Right lobe of liver (tissue), 6 donors: ENCODE measurements at regions not wholly inside any gene's neighbourhood (a gene's known extent, or its start where the extent isn't known, plus 50 kb on each side); places are given as distances from the start of the nearest gene placed in this dataset.

Experiments
- ATAC-seq, 4 donors: fragments of 200-7000 bp; cut with Tn5 transposase; one replicate each; pipeline ENCODE4 v1.9.1; 2020; ENCODE audit warnings: mild to moderate bottlenecking in 4 of 4, moderate library complexity in 4 of 4
- DNase-seq, 3 donors: peaks; one replicate each; pipeline ENCODE4 v3.0.0-alpha.2; 2020
- H3K27ac ChIP-seq, 3 donors: fragments of 200-600 bp; one replicate each; pipeline ENCODE4 v1.8.0; 2022
- H3K27me3 ChIP-seq, 2 donors: fragments of 200-600 bp; one replicate each; pipeline ENCODE4 v1.8.0; 2022
- H3K36me3 ChIP-seq, 4 donors: fragments of 200-600 bp; sonication (generic) in 1 of 4; one replicate each; pipeline versions ENCODE4 v1.5.1 to v1.8.0; 2017 to 2022; ENCODE audit warnings: control low read depth in 1 of 4
- H3K4me1 ChIP-seq, 4 donors: fragments of 200-600 bp; sonication (generic) in 1 of 4; one replicate each; pipeline versions ENCODE4 v1.5.1 to v1.8.0; 2017 to 2022; ENCODE audit warnings: control low read depth in 1 of 4
- H3K4me3 ChIP-seq, 3 donors: fragments of 200-600 bp; one replicate each; pipeline ENCODE4 v1.8.0; 2022
- H3K9me3 ChIP-seq, 4 donors: fragments of 200-600 bp; sonication (generic) in 1 of 4; one replicate each; pipeline versions ENCODE4 v1.5.1 to v1.8.0; 2017 to 2022; ENCODE audit warnings: control low read depth in 1 of 4
- POLR2A ChIP-seq: fragments of 450-650 bp; IDR thresholded peaks from one replicate; pipeline ENCODE4 v1.6.1; 2017; ENCODE audit warnings: antibody characterized with exemption, mild to moderate bottlenecking
- WGBS: methylation state at CpG from one replicate; pipeline ENCODE4 v1.1.6; 2018; ENCODE audit warnings: low coverage, low lambda C conversion rate; ENCODE audit not compliant: insufficient coverage; ENCODE audit errors: missing lambda C conversion rate; 5-methylcytosine and 5-hydroxymethylcytosine counted together
- intact Hi-C, 2 donors: fragments of 100-400 bp; cut with DNase I; formaldehyde crosslinking; loops; one replicate each; pipeline versions ENCODE4 v1.11.2 to v1.14.1; 2022
- TF ChIP-seq, protein P1 (sequence below), 4 donors: fragments of 200-600 bp in 3 of 4; fragments of 450-650 bp in 1 of 4; IDR thresholded peaks; one replicate each; pipeline versions ENCODE4 v1.5.1 to v1.8.0; 2016 to 2022; ENCODE audit warnings: antibody characterized with exemption in 4 of 4, mild to moderate bottlenecking in 2 of 4
- donor health status: DM: no; HTN: yes; CAD: no.
- donor health status: DM: no; HTN: no; CAD: no.
- donor health status: DM: no; HTN: no; CAD: no.
- donor health status: DM: no; HTN: yes; CAD: no.
- donor health status: DM: no; HTN: yes; CAD: no.

DNA sequence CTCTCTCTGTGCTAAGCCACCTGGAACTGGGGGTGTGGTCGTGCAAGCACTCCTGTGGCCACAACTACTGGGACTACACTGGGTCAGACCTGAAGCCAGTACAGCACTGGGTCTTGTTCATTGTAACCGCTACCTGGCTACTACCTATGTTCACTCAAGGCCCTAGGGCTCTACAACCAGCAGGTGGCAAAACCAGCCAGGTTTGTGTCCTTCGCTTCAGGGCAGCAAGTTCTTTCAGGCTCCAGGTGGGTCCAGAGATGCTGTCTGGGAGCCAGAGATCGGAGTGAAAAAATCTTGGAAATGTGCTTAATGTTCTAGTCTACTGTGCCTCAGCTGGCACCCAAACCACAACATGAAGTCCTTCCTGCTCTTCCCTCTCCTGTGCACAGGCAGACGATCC is 171.6 kb upstream of the SORCS1 start:
- Histone ChIP-seq H3K4me1 (peaks cover 0 to 6% (median 0%) of the 10 kb centered on the region in 4 donors), H3K9me3 (no peaks in the 10 kb centered on the region), H3K36me3 (no peaks in the 10 kb centered on the region), H3K27ac (no peak overlapping the region), H3K27me3 (no peaks in the 10 kb centered on the region), H3K4me3 (no peak overlapping the region)
- TF ChIP-seq, protein P1, sequence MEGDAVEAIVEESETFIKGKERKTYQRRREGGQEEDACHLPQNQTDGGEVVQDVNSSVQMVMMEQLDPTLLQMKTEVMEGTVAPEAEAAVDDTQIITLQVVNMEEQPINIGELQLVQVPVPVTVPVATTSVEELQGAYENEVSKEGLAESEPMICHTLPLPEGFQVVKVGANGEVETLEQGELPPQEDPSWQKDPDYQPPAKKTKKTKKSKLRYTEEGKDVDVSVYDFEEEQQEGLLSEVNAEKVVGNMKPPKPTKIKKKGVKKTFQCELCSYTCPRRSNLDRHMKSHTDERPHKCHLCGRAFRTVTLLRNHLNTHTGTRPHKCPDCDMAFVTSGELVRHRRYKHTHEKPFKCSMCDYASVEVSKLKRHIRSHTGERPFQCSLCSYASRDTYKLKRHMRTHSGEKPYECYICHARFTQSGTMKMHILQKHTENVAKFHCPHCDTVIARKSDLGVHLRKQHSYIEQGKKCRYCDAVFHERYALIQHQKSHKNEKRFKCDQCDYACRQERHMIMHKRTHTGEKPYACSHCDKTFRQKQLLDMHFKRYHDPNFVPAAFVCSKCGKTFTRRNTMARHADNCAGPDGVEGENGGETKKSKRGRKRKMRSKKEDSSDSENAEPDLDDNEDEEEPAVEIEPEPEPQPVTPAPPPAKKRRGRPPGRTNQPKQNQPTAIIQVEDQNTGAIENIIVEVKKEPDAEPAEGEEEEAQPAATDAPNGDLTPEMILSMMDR (IDR thresholded peaks at IDR 0.05), result no peak
- TF ChIP-seq POLR2A, result no peak
- intact Hi-C loops, result no loop called here
- no peak for DNase-seq
- 57% methylated on average over 5 of the region's 5 CpGs for WGBS
- no peak for ATAC-seq

DNA sequence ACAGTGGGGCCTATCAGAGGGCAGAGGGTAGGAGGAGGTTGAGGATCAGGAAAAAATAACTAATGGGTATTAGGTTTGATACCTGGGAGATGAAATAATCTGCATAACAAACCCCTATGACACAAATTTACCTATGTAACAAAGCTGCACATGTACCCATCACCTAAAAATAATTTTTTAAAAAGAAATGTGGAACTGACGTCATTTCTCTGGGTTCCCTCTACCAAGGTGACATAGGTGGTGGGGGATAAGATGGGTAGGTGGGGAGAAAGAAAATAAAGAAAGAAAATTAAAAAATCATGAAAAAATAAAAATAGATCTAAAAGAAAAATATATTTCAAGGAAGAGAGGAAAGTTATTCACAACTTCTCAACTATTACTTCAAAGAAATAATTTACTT is 153.1 kb upstream of the SORCS1 start:
- H3K9me3 ChIP-seq, result no peaks in the 10 kb centered on the region
- no peaks in the 10 kb centered on the region for H3K4me1 ChIP-seq
- H3K4me3 ChIP-seq, result no peak overlapping the region
- no peaks in the 10 kb centered on the region for H3K27me3 ChIP-seq
- no peaks in the 10 kb centered on the region for H3K36me3 ChIP-seq
- DNase-seq (no peak), ATAC-seq (no peak)
- intact Hi-C loops, result no loop called here
- H3K27ac ChIP-seq, result no peak overlapping the region
- no peak for TF ChIP-seq POLR2A
- WGBS, result 41% methylated on average over 1 of the region's 1 CpG

DNA sequence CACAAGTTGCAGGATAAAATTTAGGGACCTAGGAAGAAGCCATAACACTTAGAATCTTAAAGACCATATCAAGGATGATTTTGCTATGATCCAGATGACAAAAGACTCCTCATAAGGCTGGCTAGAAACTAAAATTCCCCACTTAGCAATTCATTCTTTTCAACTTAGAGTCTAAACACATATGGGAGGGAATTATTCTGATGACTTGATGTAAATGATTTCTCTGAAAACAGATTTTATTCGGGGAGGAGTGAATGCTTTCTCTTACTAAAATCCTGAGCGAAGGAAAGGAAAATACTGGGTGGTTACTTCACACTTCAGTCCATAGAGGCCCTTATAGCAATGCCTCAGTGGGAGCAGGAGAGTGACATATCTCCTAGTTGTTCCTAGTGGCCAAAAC is 138.7 kb upstream of the SORCS1 start:
- TF ChIP-seq, protein P1 (IDR thresholded peaks at IDR 0.05), result no peak
- no peak for TF ChIP-seq POLR2A
- no peaks in the 10 kb centered on the region for H3K9me3 ChIP-seq
- H3K27ac ChIP-seq, result no peak overlapping the region
- no peak for ATAC-seq
- 49% methylated on average over 2 of the region's 2 CpGs for WGBS
- H3K4me3 ChIP-seq, result no peak overlapping the region
- H3K27me3 ChIP-seq, result no peaks in the 10 kb centered on the region
- DNase-seq, result no peak
- intact Hi-C loops, result no loop called here
- no peaks in the 10 kb centered on the region for H3K36me3 ChIP-seq
- no peaks in the 10 kb centered on the region for H3K4me1 ChIP-seq

DNA sequence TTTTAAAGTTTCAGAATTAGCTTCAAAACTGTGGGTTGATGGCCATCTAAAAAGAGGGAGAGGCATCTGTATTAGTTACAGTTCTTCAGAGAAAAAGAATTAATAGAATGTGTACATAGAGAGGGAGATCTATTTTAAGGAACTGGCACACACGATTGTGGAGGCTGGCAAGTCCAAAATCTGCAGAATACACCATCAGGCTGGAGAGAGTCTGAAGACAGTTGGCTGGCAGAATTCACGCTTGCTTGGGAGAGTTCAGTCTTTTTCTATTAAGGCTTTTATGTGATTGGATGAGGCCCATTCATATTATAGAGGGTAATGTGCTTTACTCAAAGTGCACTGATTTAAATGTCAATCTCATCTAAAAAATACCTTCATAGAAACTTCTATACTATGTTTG is 135.1 kb upstream of the SORCS1 start:
- Histone ChIP-seq H3K9me3 (no peaks in the 10 kb centered on the region), H3K36me3 (no peaks in the 10 kb centered on the region), H3K4me1 (no peaks in the 10 kb centered on the region), H3K27me3 (no peaks in the 10 kb centered on the region), H3K27ac (no peak overlapping the region), H3K4me3 (no peak overlapping the region)
- ATAC-seq (no peak), DNase-seq (no peak)
- intact Hi-C loops, result no loop called here
- TF ChIP-seq, protein P1 (IDR thresholded peaks at IDR 0.05), result no peak
- WGBS, result 55% methylated on average over 2 of the region's 2 CpGs

DNA sequence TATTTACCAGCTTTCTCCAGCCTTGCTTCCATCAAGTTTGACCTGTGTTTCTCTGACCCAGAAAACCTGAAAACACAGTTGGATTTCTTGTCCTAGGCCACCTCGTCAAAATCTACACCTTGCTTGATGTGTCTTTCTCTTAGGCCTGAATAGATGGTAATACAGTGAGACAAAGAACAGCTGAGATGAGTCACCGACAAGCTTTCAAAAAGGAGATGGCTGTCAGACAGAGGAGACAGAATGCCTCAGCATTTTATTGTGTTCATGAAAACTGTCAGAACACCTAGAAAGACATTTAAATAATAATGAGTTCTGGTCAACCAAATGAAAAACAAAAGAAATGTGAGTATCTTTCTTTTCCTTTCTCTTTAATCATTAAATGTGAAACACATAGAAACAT is 119.7 kb upstream of the SORCS1 start:
- H3K9me3 ChIP-seq, result no peaks in the 10 kb centered on the region
- no peak overlapping the region for H3K4me3 ChIP-seq
- no peaks in the 10 kb centered on the region for H3K4me1 ChIP-seq
- ATAC-seq (no peak), DNase-seq (no peak)
- intact Hi-C loops, result no loop called here
- no peak overlapping the region for H3K27ac ChIP-seq
- H3K36me3 ChIP-seq, result no peaks in the 10 kb centered on the region
- 72% methylated on average over 2 of the region's 2 CpGs for WGBS
- H3K27me3 ChIP-seq, result no peaks in the 10 kb centered on the region
- no peak for TF ChIP-seq POLR2A
- TF ChIP-seq, protein P1 (IDR thresholded peaks at IDR 0.05), result no peak
